HL-60 (cell line): ENCODE measurements at regions not wholly inside any gene's neighbourhood (a gene's known extent, or its start where the extent isn't known, plus 50 kb on each side); places are given as distances from the start of the nearest gene placed in this dataset.

Experiments used
- CTCF ChIP-seq: IDR thresholded peaks from one replicate; pipeline ENCODE4 v1.5.1; 2011; ENCODE audit warnings: low read length, control low read depth, inconsistent platforms; ENCODE audit not compliant: insufficient read depth
- GABPA ChIP-seq: IDR thresholded peaks from 2 replicates; pipeline ENCODE4 v1.6.1; 2012; ENCODE audit warnings: low read depth
- SPI1 ChIP-seq: IDR thresholded peaks from 2 replicates; pipeline ENCODE4 v1.6.1; 2012; ENCODE audit warnings: low read depth, mild to moderate bottlenecking, borderline replicate concordance
- TF ChIP-seq, protein P1 (sequence below): IDR thresholded peaks from 2 replicates; pipeline ENCODE4 v1.6.1; 2012; ENCODE audit warnings: low read depth; ENCODE audit not compliant: insufficient replicate concordance

- TF ChIP-seq CTCF (no peak), GABPA (no peak), SPI1 (no peak)
- TF ChIP-seq, protein P1, sequence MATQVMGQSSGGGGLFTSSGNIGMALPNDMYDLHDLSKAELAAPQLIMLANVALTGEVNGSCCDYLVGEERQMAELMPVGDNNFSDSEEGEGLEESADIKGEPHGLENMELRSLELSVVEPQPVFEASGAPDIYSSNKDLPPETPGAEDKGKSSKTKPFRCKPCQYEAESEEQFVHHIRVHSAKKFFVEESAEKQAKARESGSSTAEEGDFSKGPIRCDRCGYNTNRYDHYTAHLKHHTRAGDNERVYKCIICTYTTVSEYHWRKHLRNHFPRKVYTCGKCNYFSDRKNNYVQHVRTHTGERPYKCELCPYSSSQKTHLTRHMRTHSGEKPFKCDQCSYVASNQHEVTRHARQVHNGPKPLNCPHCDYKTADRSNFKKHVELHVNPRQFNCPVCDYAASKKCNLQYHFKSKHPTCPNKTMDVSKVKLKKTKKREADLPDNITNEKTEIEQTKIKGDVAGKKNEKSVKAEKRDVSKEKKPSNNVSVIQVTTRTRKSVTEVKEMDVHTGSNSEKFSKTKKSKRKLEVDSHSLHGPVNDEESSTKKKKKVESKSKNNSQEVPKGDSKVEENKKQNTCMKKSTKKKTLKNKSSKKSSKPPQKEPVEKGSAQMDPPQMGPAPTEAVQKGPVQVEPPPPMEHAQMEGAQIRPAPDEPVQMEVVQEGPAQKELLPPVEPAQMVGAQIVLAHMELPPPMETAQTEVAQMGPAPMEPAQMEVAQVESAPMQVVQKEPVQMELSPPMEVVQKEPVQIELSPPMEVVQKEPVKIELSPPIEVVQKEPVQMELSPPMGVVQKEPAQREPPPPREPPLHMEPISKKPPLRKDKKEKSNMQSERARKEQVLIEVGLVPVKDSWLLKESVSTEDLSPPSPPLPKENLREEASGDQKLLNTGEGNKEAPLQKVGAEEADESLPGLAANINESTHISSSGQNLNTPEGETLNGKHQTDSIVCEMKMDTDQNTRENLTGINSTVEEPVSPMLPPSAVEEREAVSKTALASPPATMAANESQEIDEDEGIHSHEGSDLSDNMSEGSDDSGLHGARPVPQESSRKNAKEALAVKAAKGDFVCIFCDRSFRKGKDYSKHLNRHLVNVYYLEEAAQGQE = no peak
Observed at GRCh38 chr14:95003099-95003960, 154.0 kb downstream of the DICER1 start.
